ENCODE measurements at regions not wholly inside any gene's neighbourhood (a gene's known extent, or its start where the extent isn't known, plus 50 kb on each side); places are given as distances from the start of the nearest gene placed in this dataset.
A peak's percentile ranks its signal among the peaks of the same experiment; 100 is the strongest.
"Not testable (repeated sequence)": the region's sequence is repeated elsewhere in the genome, so short reads cannot be mapped to it uniquely, and the experiment has no call there.

- H3K27ac ChIP-seq: peak overlapping the region; percentile 34 to 43
- DNase-seq (ENCODE audit: low spot score): not testable (repeated sequence)
These were observed 73.7 kb upstream of the KCTD7 start for GRCh38 chr7:66554842-66555430.

GRCh38 chr7:66556177-66556548, 72.5 kb upstream of the KCTD7 start:
- DNase-seq (ENCODE audit: low spot score) (no peak), ATAC-seq (ENCODE audit: insufficient number of reproducible peaks, low FRiP score, low read depth) (no peak)
- H3K9me3 ChIP-seq: no peaks in the 10 kb centered on the region
- H3K4me3 ChIP-seq: no peak overlapping the region
- H3K4me1 ChIP-seq (ENCODE audit: control insufficient read depth in 1 of 2, low read depth in 2 of 2): peaks cover 0 to 11% of the 10 kb centered on the region in 2 donors
- H3K27me3 ChIP-seq (replicated peaks; ENCODE audit: insufficient read depth): no peaks in the 10 kb centered on the region
- peaks cover 20% of the 10 kb centered on the region for H3K36me3 ChIP-seq
- no peak for TF ChIP-seq CTCF (IDR thresholded peaks at IDR 0.05)
- H3K27ac ChIP-seq: no peak overlapping the region

More at GRCh38 chr7:66554842-66555430, 73.7 kb upstream of the KCTD7 start:
- peaks cover 28% of the 10 kb centered on the region for H3K36me3 ChIP-seq
- not testable (repeated sequence) for H3K27me3 ChIP-seq (replicated peaks; ENCODE audit: insufficient read depth); H3K9me3 ChIP-seq; H3K4me3 ChIP-seq; ATAC-seq (ENCODE audit: insufficient number of reproducible peaks, low FRiP score, low read depth)
- H3K4me1 ChIP-seq (ENCODE audit: control insufficient read depth in 1 of 2, low read depth in 2 of 2): peaks cover 0 to 11% of the 10 kb centered on the region in 2 donors

- Histone ChIP-seq H3K27ac (no peak overlapping the region), H3K36me3 (peaks cover 15% of the 10 kb centered on the region), H3K4me1 (ENCODE audit: control insufficient read depth in 1 of 2, low read depth in 2 of 2) (peaks cover 0 to 11% of the 10 kb centered on the region in 2 donors), H3K27me3 (replicated peaks; ENCODE audit: insufficient read depth) (no peaks in the 10 kb centered on the region), H3K9me3 (no peaks in the 10 kb centered on the region), H3K4me3 (no peak overlapping the region)
- no peak for TF ChIP-seq CTCF (IDR thresholded peaks at IDR 0.05)
- DNase-seq (ENCODE audit: low spot score): no peak
- no peak for ATAC-seq (ENCODE audit: insufficient number of reproducible peaks, low FRiP score, low read depth)
These were observed 72.0 kb upstream of the KCTD7 start for GRCh38 chr7:66556549-66557213.

- H3K27ac ChIP-seq: no peak overlapping the region
- peak; percentile 99 for TF ChIP-seq CTCF (IDR thresholded peaks at IDR 0.05)
- H3K4me3 ChIP-seq: peak overlapping the region; percentile 50
- H3K36me3 ChIP-seq: peaks cover 11% of the 10 kb centered on the region
- DNase-seq (ENCODE audit: low spot score): no peak
- H3K27me3 ChIP-seq (replicated peaks; ENCODE audit: insufficient read depth): no peaks in the 10 kb centered on the region
- peak; percentile 42 for ATAC-seq (ENCODE audit: insufficient number of reproducible peaks, low FRiP score, low read depth)
- H3K9me3 ChIP-seq: no peaks in the 10 kb centered on the region
- peaks cover 0 to 11% of the 10 kb centered on the region in 2 donors for H3K4me1 ChIP-seq (ENCODE audit: control insufficient read depth in 1 of 2, low read depth in 2 of 2)
These were observed 71.2 kb upstream of the KCTD7 start for GRCh38 chr7:66557214-66558200.

GRCh38 chr7:66558201-66558641, 70.5 kb upstream of the KCTD7 start:
- H3K27me3 ChIP-seq (replicated peaks; ENCODE audit: insufficient read depth): no peaks in the 10 kb centered on the region
- no peak overlapping the region for H3K4me3 ChIP-seq
- no peak overlapping the region for H3K27ac ChIP-seq
- H3K36me3 ChIP-seq: peaks cover 11% of the 10 kb centered on the region
- no peak for TF ChIP-seq CTCF (IDR thresholded peaks at IDR 0.05)
- no peak for DNase-seq (ENCODE audit: low spot score)
- H3K9me3 ChIP-seq: no peaks in the 10 kb centered on the region
- no peak for ATAC-seq (ENCODE audit: insufficient number of reproducible peaks, low FRiP score, low read depth)
- peaks cover 0 to 11% of the 10 kb centered on the region in 2 donors for H3K4me1 ChIP-seq (ENCODE audit: control insufficient read depth in 1 of 2, low read depth in 2 of 2)

All from thoracic aorta (tissue), 2 donors.